ENCODE measurements at regions not wholly inside any gene's neighbourhood (a gene's known extent, or its start where the extent isn't known, plus 50 kb on each side); places are given as distances from the start of the nearest gene placed in this dataset.

- TF ChIP-seq POLR2A (IDR thresholded peaks at IDR 0.05; ENCODE audit: insufficient read depth in 1 of 2, low read depth in 2 of 2, low read length in 2 of 2) (no peak), REST (IDR thresholded peaks at IDR 0.05; ENCODE audit: borderline replicate concordance in 1 of 2, low read depth in 1 of 2, low read length in 2 of 2) (no peak), USF2 (IDR thresholded peaks at IDR 0.05; ENCODE audit: low read depth, low read length) (no peak), USF2 (CRISPR knock-in tag; IDR thresholded peaks at IDR 0.05; ENCODE audit: borderline replicate concordance) (no peak), TBL1XR1 (IDR thresholded peaks at IDR 0.05; ENCODE audit: borderline replicate concordance, low read length, partially characterized antibody) (no peak), CEBPB (IDR thresholded peaks at IDR 0.05; ENCODE audit: borderline replicate concordance, low read depth, low read length) (no peak), ZNF18 (CRISPR knock-in tag; IDR thresholded peaks at IDR 0.05; ENCODE audit: insufficient replicate concordance) (no peak), ZNF639 (CRISPR knock-in tag; conservative IDR thresholded peaks at IDR 0.05) (no peak), ARID2 (CRISPR knock-in tag; IDR thresholded peaks at IDR 0.05; ENCODE audit: borderline replicate concordance) (no peak), NFE2L1 (CRISPR knock-in tag; IDR thresholded peaks at IDR 0.05; ENCODE audit: borderline replicate concordance) (no peak), ZNF124 (CRISPR knock-in tag; IDR thresholded peaks at IDR 0.05) (no peak)
Observed at GRCh38 chr4:165553221-165553810, 174.5 kb downstream of the CPE start.
